ENCODE measurements at regions not wholly inside any gene's neighbourhood (a gene's known extent, or its start where the extent isn't known, plus 50 kb on each side); places are given as distances from the start of the nearest gene placed in this dataset.
A peak's percentile ranks its signal among the peaks of the same experiment; 100 is the strongest.

DNA sequence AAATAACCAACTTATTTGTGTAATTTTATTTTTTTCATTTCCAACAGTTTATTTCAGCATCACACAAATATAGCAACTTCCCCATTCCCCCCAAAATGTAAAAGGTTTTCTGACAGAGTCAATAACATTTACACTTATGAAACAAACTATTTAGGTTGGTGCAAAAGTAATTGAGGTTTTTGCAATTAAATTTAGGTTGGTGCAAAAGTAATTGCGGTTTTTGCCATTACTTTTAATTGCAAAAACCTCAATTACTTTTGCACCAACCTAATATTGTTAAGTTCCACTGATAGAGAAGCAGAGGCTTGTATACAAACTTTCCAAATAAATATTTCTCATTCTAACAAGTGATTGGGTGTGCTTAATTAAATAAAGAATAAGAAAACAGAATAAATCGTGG lies 270.9 kb upstream of the DUSP10 start:
- DNase-seq = no peak
- TF ChIP-seq POLR2A (IDR thresholded peaks at IDR 0.05; ENCODE audit: low read length) (no peak), GATA1 (IDR thresholded peaks at IDR 0.05; ENCODE audit: low read depth, low read length) (no peak)

DNA sequence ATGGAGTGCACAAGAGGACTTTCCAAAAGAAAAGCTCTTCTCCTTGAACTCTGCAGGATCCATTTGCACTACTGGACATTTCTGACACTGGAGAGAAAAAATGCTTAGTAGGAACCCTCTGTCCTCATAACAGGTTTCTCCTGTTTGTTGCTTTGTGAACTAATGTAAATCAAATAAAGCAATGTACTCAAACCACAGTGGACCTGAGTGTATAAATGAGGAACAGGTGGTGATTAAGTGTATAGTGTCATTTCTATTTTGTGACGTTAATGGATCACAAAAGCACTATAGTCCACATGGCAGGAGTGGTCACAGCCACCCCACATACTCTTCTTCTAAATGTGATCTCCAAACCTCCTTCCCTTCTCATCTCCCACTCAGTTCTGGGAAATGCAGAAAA lies 268.4 kb upstream of the DUSP10 start:
- DNase-seq = no peak
- no peak for TF ChIP-seq GATA1 (IDR thresholded peaks at IDR 0.05; ENCODE audit: low read depth, low read length)
- TF ChIP-seq POLR2A (IDR thresholded peaks at IDR 0.05; ENCODE audit: low read length) = no peak

DNA sequence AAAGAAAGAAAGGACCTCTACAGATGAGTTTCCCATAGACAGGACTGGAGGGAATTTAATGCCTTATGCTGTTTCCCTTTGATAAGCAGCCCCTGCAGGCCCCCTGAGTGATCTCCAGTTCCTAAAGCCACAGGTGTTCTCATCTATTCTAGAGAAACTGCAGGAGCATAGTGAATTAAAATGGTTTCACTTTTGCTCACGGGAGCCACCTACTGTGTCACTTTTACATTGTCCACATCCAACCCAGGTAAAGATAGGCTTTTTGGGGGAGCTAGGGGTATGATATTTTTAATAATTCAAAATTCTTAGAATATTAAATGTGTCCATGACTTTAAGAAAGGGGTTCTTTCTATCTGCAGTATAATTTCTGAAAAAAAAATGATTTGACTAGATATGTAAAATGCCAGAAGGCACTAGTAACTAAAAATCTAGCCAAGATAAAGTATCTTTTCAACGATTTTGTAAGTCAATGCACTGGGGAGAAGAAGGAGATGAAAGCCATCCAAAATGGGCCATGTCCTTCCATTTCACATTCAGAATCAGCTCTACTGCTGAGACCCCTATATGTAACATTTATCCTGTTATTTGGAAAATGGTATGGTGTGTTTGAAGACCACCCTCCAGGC lies 267.3 kb upstream of the DUSP10 start:
- no peak for TF ChIP-seq POLR2A (IDR thresholded peaks at IDR 0.05; ENCODE audit: low read length)
- no peak for TF ChIP-seq GATA1 (IDR thresholded peaks at IDR 0.05; ENCODE audit: low read depth, low read length)
- peak; percentile 6 to 30 for DNase-seq

DNA sequence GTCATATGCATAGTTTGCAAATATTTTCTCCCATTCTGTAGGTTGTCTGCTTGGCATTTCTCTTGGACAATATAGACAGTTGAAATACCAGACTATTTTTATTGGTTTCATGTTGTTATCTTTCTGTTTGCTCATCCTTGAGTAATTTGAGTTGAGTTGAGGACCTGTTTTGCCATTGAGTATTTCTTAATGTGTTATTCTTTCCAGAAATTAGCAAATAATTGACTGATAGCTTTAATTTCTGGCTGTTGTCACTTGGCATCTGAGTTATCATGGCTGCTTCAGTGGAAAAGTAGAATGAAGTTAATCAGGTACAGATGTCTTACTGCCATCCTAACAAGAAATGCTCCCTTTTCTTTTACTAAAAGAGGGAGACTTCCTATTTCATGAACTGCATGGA lies 264.8 kb upstream of the DUSP10 start:
- TF ChIP-seq GATA1 (IDR thresholded peaks at IDR 0.05; ENCODE audit: low read depth, low read length) (no peak), POLR2A (IDR thresholded peaks at IDR 0.05; ENCODE audit: low read length) (no peak)
- DNase-seq = no peak

DNA sequence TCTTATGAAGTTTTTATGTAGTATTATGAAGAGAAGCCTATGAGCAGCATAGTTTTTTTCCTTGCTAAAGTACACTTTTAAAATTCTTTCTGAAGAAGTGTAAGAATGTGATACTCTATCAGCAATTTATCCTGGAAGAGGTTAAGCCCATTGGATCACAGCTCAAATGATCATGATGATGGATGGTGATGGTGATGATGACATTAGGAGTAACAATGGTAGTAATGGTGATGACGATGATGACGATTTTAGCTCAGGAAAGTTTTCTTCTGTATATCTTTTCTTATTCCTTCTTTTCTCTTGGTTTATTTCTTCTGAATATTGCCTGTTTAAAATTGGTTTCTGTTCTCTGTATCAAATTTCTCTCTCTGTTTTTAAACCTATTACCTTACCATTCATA lies 262.9 kb upstream of the DUSP10 start:
- DNase-seq = no peak
- no peak for TF ChIP-seq GATA1 (IDR thresholded peaks at IDR 0.05; ENCODE audit: low read depth, low read length)
- no peak for TF ChIP-seq POLR2A (IDR thresholded peaks at IDR 0.05; ENCODE audit: low read length)

DNA sequence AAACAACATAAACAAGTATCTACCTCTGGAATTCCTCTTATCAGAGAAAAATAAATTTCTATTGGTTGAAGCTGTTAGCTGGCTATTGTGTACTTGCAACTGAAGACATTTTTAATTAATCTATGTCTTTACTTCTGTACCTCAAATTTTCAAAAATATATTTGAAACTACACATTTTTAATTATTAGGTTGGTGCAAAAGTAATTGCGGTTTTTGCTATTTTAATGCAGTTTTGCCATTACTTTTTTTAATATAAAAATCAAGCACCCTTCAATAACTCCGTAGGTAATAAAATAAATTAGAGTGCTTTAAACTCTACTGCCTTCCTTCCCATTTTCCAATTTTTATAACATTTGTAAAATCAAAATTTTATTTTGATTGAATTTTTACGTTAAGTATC lies 262.1 kb upstream of the DUSP10 start:
- DNase-seq = no peak

DNA sequence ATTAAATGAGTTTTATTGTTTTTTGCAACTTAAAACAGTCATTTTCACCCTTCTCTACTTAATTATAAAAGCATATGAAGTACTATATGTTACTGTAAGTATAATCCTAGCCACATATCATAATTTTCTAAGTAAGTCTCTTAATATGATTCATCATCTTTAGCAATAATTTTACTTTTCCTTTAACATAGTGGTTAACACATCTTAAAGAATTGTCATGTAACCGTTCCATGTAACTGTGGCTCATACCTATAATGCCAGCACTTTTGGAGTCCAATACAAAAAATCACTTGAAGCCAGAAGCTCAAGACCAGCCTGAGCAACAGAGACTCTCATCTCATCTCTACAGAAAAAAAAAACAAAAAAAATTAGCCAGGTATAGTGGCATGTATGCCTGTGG lies 260.6 kb upstream of the DUSP10 start:
- DNase-seq = no peak
- no peak for TF ChIP-seq GATA1 (IDR thresholded peaks at IDR 0.05; ENCODE audit: low read depth, low read length)

More for the DNA sequence above, 262.1 kb upstream of the DUSP10 start:
- TF ChIP-seq GATA1 (IDR thresholded peaks at IDR 0.05; ENCODE audit: low read depth, low read length) (no peak), POLR2A (IDR thresholded peaks at IDR 0.05; ENCODE audit: low read length) (no peak)

DNA sequence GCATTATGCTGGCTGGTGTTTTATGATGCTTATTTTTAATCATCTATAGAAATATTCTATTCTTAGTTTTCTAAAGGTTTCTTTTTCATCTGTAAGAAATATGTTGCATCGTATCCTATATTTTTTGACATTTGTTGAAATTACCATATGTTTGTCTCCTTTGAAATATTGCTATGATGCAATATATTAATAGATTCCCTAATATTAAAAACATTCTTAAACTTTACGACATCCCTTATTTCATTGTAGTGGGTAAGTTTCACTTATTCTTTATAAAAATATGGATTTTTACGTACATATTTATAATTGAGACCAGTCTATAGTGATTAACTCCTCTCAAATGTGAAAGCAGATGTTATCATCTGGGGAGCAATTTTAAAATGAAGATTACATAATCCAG lies 258.2 kb upstream of the DUSP10 start:
- TF ChIP-seq GATA1 (IDR thresholded peaks at IDR 0.05; ENCODE audit: low read depth, low read length) = no peak
- TF ChIP-seq POLR2A (IDR thresholded peaks at IDR 0.05; ENCODE audit: low read length) = no peak
- DNase-seq = no peak

DNA sequence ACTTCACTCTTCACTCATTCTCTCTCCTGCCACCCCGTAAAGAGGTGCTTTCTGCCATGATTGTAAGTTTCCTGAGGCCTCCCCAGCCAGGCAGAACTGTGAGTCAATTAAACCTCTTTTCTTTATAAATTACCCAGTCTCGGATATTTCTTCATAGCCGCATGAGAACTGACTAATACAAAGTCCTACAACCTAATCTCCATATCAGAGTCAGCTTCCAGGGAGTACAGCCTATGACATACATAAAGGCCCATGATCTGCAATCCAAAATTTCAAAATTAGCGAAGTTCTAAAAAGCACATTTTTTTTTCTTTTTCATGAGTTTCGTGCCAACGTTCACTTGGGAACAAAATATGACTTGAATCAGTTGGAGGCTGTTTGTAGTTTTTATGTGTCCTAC lies 256.9 kb upstream of the DUSP10 start:
- DNase-seq = no peak
- TF ChIP-seq POLR2A (IDR thresholded peaks at IDR 0.05; ENCODE audit: low read length) (no peak), GATA1 (IDR thresholded peaks at IDR 0.05; ENCODE audit: low read depth, low read length) (no peak)

DNA sequence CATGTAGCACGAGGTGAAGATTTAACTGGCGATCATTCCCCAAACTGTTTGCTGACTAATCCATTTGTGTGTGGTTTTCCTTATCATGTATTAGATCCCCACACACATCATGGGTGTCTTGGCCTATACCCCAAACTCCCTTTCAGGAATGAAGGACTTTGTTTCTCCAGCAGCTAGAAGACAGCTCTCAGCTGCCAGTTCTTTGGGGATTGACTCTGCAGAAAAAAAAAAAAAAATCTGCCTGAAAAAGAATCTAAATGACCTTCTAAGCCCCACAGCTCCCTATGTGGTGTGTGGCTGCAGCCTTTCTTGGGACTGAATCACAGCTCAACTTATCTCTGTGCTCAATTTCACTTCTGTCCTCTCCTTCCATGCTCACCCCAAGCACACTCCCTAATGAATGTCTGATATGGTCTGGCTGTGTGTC lies 256.3 kb upstream of the DUSP10 start:
- peak; percentile 25 to 28 for DNase-seq
- TF ChIP-seq POLR2A (IDR thresholded peaks at IDR 0.05; ENCODE audit: low read length) (no peak), GATA1 (IDR thresholded peaks at IDR 0.05; ENCODE audit: low read depth, low read length) (no peak)

DNA sequence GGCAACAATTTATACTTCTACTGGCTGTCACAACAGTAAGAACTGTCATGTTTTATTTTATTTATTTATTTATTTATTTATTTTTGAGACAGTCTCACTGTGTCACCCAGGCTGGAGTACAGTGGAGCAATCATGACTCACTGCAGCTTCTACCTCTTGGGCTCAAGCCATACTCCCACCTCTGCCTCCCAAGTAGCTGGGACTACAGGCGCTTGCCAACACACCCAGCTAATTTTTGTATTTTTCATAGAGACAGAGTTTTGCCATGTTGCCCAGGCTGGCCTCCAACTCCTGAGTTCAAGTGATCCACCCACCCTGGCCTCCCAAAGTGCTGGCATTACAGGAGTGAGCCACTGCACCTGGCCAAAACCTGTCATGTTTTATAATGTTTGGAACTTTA lies 255.1 kb upstream of the DUSP10 start:
- peak in 1 of 2 experiments; percentile 15 for DNase-seq

DNA sequence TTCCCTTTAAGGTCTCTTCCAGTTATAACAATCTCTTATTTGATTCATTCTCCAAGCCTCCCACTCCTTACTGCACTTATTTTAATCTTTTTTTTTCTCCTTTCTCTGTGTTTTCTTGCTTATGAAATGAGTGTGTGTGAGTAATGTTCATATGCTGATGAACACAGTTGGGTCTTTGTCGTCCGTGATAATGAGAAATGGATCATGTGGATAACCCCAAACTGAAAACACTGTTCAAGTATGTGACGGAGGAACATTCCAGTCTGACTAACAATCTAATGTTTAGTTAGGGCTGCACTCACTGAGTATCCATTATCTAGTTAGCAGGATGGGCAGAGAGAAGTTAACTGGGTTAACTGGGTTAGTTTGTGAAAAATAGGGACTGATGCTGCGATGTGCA lies 253.1 kb upstream of the DUSP10 start:
- TF ChIP-seq POLR2A (IDR thresholded peaks at IDR 0.05; ENCODE audit: low read length) (no peak), GATA1 (IDR thresholded peaks at IDR 0.05; ENCODE audit: low read depth, low read length) (no peak)
- DNase-seq = no peak

DNA sequence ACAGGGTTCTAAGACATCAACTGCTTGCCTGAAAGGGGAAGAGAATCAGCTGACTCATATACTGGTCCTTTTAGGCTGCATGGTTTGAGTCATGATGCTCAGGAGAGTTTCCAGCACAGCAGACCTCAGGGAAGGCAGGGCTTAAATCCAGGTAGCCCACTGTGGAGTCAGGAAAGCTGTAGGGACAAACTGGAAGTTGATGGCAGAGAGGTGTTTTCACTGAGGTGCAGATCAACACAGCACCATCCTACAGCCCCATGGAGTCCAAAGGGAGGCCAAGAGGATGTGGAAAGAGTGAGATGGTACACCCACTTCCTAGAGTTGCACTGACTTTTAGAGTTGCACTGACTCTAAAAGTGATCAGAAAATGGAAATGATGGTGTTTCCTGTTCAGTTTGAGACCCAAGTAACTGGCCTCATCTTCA lies 252.4 kb upstream of the DUSP10 start:
- no peak for TF ChIP-seq POLR2A (IDR thresholded peaks at IDR 0.05; ENCODE audit: low read length)
- TF ChIP-seq GATA1 (IDR thresholded peaks at IDR 0.05; ENCODE audit: low read depth, low read length) = no peak
- DNase-seq = peak in 1 of 2 experiments; percentile 11

DNA sequence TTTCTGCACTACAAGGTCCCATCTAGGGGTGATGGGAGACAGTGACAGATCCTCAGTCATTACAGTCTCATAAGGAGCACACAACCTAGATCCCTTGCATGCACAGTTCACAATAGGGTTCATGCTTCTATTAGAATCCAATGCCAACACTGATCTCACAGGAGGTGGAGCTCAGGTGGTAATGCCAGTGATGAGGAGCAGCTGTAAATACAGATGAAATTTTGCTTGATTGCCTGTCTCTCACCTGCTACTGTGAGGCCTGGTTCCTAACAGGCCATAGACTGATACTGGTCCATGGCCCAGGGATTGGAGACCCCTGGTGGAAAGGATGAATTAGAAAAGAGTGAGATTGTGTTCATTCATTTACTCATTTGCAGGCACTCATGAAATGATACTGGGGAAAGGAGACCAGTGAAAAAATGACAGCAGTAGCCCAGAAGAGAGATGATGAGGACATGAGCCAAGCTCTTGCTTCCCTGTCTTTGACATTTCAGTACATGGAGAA lies 251.6 kb upstream of the DUSP10 start:
- TF ChIP-seq POLR2A (IDR thresholded peaks at IDR 0.05; ENCODE audit: low read length) (no peak), GATA1 (IDR thresholded peaks at IDR 0.05; ENCODE audit: low read depth, low read length) (no peak)
- no peak for DNase-seq

DNA sequence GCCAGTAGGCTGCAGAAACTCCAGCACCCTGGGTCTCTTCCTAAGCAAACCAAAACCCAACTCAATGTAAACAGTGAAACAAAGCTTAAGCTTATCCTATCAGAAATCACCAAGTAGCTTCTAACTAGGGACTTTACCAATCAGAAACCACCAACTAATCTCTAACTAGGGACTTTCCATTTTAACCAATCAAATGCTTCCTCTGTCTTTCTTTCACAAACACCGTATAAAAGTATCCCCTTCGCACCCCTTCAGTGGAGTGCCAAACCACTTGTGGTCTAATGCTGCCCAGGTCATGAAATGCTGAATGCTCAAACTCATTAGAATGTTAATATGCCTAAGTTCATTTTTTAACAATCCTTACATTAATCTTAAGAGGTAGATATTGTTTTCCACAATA lies 250.5 kb upstream of the DUSP10 start:
- TF ChIP-seq GATA1 (IDR thresholded peaks at IDR 0.05; ENCODE audit: low read depth, low read length) = no peak
- no peak for TF ChIP-seq POLR2A (IDR thresholded peaks at IDR 0.05; ENCODE audit: low read length)
- DNase-seq = no peak

DNA sequence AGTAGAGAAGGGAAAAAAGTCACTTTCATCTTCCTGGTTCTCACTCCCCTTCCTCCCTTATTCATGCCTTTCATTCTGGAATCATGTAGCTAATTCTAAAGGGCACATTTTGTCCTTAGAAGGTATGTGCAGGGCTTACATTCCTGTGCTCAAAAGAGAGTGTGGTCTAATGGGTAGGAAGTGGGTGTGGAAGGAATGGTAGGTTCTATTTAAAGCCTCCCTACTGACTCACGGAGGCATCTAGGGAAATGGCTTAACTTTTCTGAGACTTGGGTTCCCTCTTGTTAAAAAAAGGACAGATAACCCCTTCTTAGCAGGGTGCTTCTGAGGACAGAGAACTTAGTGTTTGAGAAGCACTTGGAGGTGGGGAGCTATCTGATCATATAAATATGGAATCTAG lies 249.3 kb upstream of the DUSP10 start:
- no peak for DNase-seq
- TF ChIP-seq GATA1 (IDR thresholded peaks at IDR 0.05; ENCODE audit: low read depth, low read length) (no peak), POLR2A (IDR thresholded peaks at IDR 0.05; ENCODE audit: low read length) (no peak)
